SK-N-SH (cell line): ENCODE measurements at regions not wholly inside any gene's neighbourhood (a gene's known extent, or its start where the extent isn't known, plus 50 kb on each side); places are given as distances from the start of the nearest gene placed in this dataset.

Source experiments
- CTCF ChIA-PET: fragments of 300-600, 350-600 bp; formaldehyde crosslinking; extraction: SDS; loops from one replicate; lab custom pipeline; 2021; lab: Yijun Ruan, JAX
- POLR2A ChIA-PET: fragments of 350-600 bp; sonication (Branson Sonifier 250); formaldehyde crosslinking; extraction: SDS; loops from one replicate; lab custom pipeline; 2020; ENCODE audit warnings: antibody characterized with exemption, inconsistent platforms; lab: Yijun Ruan, JAX
- DNase-seq: peaks from one replicate; pipeline ENCODE4 v3.0.0; 2012
- H2AFZ ChIP-seq: fragments of 200-600 bp; sonication (generic); 2 replicates; pipeline ENCODE4 v1.8.1; 2016; ENCODE audit warnings: antibody characterized with exemption, mild to moderate bottlenecking, low read depth
- H3F3A ChIP-seq: fragments of 200-600 bp; sonication (generic); replicated peaks from 2 replicates; pipeline ENCODE3; 2016; ENCODE audit warnings: antibody characterized with exemption, mild to moderate bottlenecking; ENCODE audit not compliant: insufficient read depth
- H3K27ac ChIP-seq, 2 experiments: fragments of 200-500 bp in 1 of 2; fragments of 200-600 bp in 1 of 2; sonication (Bioruptor generic) in 1 of 2; sonication (generic), shearing (Covaris generic) in 1 of 2; 2 replicates each; pipeline versions ENCODE4 v1.5.1 to v1.6.1; 2014 to 2016; ENCODE audit warnings: low read depth in 2 of 2, inconsistent platforms in 1 of 2, low read length in 1 of 2, mild to moderate bottlenecking in 1 of 2, mixed read lengths in 1 of 2
- H3K27me3 ChIP-seq: fragments of 200-600 bp; sonication (generic), shearing (Covaris generic); 2 replicates; pipeline ENCODE4 v1.6.1; 2016; ENCODE audit warnings: mixed run types; ENCODE audit not compliant: insufficient read depth
- H3K36me3 ChIP-seq, 2 experiments: fragments of 200-500 bp in 1 of 2; fragments of 200-600 bp in 1 of 2; sonication (Bioruptor generic) in 1 of 2; sonication (generic) in 1 of 2; replicated peaks in 1 of 2; 2 replicates each; pipeline versions ENCODE3 to v1.5.1; 2014 to 2016; ENCODE audit warnings: low read length in 1 of 2, mild to moderate bottlenecking in 1 of 2; ENCODE audit not compliant: insufficient read depth in 2 of 2, control insufficient read depth in 1 of 2
- H3K4me1 ChIP-seq, 2 experiments: fragments of 200-500 bp in 1 of 2; fragments of 200-600 bp in 1 of 2; sonication (Bioruptor generic) in 1 of 2; sonication (generic), shearing (Covaris generic) in 1 of 2; 2 replicates each; pipeline versions ENCODE4 v1.5.1 to v1.6.1; 2014 to 2016; ENCODE audit warnings: low read depth in 1 of 2, low read length in 1 of 2, mixed run types in 1 of 2; ENCODE audit not compliant: insufficient read depth in 2 of 2, control insufficient read depth in 1 of 2
- H3K4me2 ChIP-seq: fragments of 200-600 bp; sonication (generic), shearing (Covaris generic); 2 replicates; pipeline ENCODE4 v1.6.1; 2017; ENCODE audit warnings: mixed run types
- H3K4me3 ChIP-seq, 2 experiments: fragments of 200-500 bp in 1 of 2; fragments of 200-600 bp in 1 of 2; sonication (Bioruptor generic) in 1 of 2; sonication (generic), shearing (Covaris generic) in 1 of 2; 2 replicates each; pipeline versions ENCODE4 v1.5.1 to v1.8.1; 2014 to 2016; ENCODE audit warnings: low read depth in 2 of 2, inconsistent platforms in 1 of 2, low read length in 1 of 2, mild to moderate bottlenecking in 1 of 2, mixed read lengths in 1 of 2, moderate library complexity in 1 of 2
- H3K79me2 ChIP-seq: fragments of 200-600 bp; sonication (generic); 2 replicates; pipeline ENCODE4 v1.8.1; 2017; ENCODE audit warnings: mild to moderate bottlenecking; ENCODE audit not compliant: insufficient read depth
- H3K9ac ChIP-seq: fragments of 200-600 bp; sonication (generic); 2 replicates; pipeline ENCODE4 v1.6.1; 2017; ENCODE audit warnings: mixed run types
- H3K9me2 ChIP-seq: fragments of 200-600 bp; sonication (generic); 2 replicates; pipeline ENCODE4 v1.6.1; 2017; ENCODE audit warnings: mixed run types
- H3K9me3 ChIP-seq: fragments of 200-600 bp; sonication (generic); 2 replicates; pipeline ENCODE4 v1.6.1; 2017; ENCODE audit warnings: mixed run types, mild to moderate bottlenecking, moderate library complexity
- H4K20me1 ChIP-seq: fragments of 200-600 bp; sonication (generic); 2 replicates; pipeline ENCODE4 v1.6.1; 2017; ENCODE audit warnings: mild to moderate bottlenecking, mixed run types; ENCODE audit not compliant: insufficient read depth
- CHD2 ChIP-seq: fragments of 150-350 bp; IDR thresholded peaks from 2 replicates; pipeline ENCODE4 v1.6.1; 2018; ENCODE audit warnings: low read length; ENCODE audit not compliant: partially characterized antibody
- ELF1 ChIP-seq: IDR thresholded peaks from 2 replicates; pipeline ENCODE4 v1.4.0; 2012
- EP300 ChIP-seq, 2 experiments: IDR thresholded peaks; 2 replicates each; pipeline versions ENCODE4 v1.4.0 to v1.6.1; 2012; ENCODE audit warnings: borderline replicate concordance in 1 of 2, low read depth in 1 of 2, low read length in 1 of 2
- EZH2phosphoT487 ChIP-seq: fragments of 200-600 bp; sonication (generic); IDR thresholded peaks from 2 replicates; pipeline ENCODE4 v1.6.1; 2017; ENCODE audit warnings: low read depth, mixed run types, mild to moderate bottlenecking, antibody characterized with exemption, moderate library complexity, borderline replicate concordance
- FOXM1 ChIP-seq: IDR thresholded peaks from 2 replicates; pipeline ENCODE4 v1.4.0; 2012; ENCODE audit warnings: low read depth, mild to moderate bottlenecking
- GABPA ChIP-seq: IDR thresholded peaks from 2 replicates; pipeline ENCODE4 v1.4.0; 2012; ENCODE audit warnings: low read depth, mild to moderate bottlenecking
- GATA2 ChIP-seq: sonication (generic); formaldehyde crosslinking; IDR thresholded peaks from 2 replicates; pipeline ENCODE4 v1.5.0; 2020; ENCODE audit warnings: mild to moderate bottlenecking, missing genetic modification reagents
- JUND ChIP-seq: IDR thresholded peaks from 2 replicates; pipeline ENCODE4 v1.4.0; 2012
- MEF2A ChIP-seq: IDR thresholded peaks from 2 replicates; pipeline ENCODE4 v1.4.0; 2012; ENCODE audit warnings: low read depth, borderline replicate concordance
- MXI1 ChIP-seq: IDR thresholded peaks from 2 replicates; pipeline ENCODE4 v1.6.1; 2012; ENCODE audit warnings: mild to moderate bottlenecking, low read depth, low read length, improper control_type of control experiment
- NRF1 ChIP-seq: IDR thresholded peaks from 2 replicates; pipeline ENCODE4 v1.6.1; 2012; ENCODE audit warnings: low read depth, mild to moderate bottlenecking, low read length
- POLR2AphosphoS5 ChIP-seq: IDR thresholded peaks from 2 replicates; pipeline ENCODE4 v1.6.1; 2012; ENCODE audit warnings: low read depth, low read length
- RAD21 ChIP-seq: IDR thresholded peaks from 2 replicates; pipeline ENCODE4 v1.6.1; 2012; ENCODE audit warnings: mild to moderate bottlenecking, low read length
- RCOR1 ChIP-seq: fragments of 150-350 bp; IDR thresholded peaks from 2 replicates; pipeline ENCODE4 v1.6.1; 2017; ENCODE audit warnings: antibody characterized with exemption, low read length
- RFX5 ChIP-seq: IDR thresholded peaks from 2 replicates; pipeline ENCODE4 v1.6.1; 2012; ENCODE audit warnings: mild to moderate bottlenecking, improper control_type of control experiment, low read length
- RXRA ChIP-seq: IDR thresholded peaks from 2 replicates; pipeline ENCODE4 v1.4.0; 2012; ENCODE audit warnings: low read depth, mild to moderate bottlenecking, borderline replicate concordance
- SIN3A ChIP-seq: IDR thresholded peaks from 2 replicates; pipeline ENCODE4 v1.6.1; 2012; ENCODE audit warnings: low read depth, mild to moderate bottlenecking, low read length, moderate library complexity, borderline replicate concordance
- SMC3 ChIP-seq: IDR thresholded peaks from 2 replicates; pipeline ENCODE4 v1.6.1; 2012; ENCODE audit warnings: low read depth, low read length, improper control_type of control experiment
- TAF1 ChIP-seq: IDR thresholded peaks from 2 replicates; pipeline ENCODE4 v1.6.1; 2012; ENCODE audit warnings: low read depth, mild to moderate bottlenecking, low read length, moderate library complexity, borderline replicate concordance
- TCF12 ChIP-seq: IDR thresholded peaks from 2 replicates; pipeline ENCODE4 v1.4.0; 2012
- whole genome bisulfite sequencing: methylation state at CpG from one replicate; pipeline ENCODE4 v1.1.6; 2017; ENCODE audit warnings: low lambda C conversion rate; 5-methylcytosine and 5-hydroxymethylcytosine counted together
- TF ChIP-seq, protein P1 (sequence below): IDR thresholded peaks from 2 replicates; pipeline ENCODE4 v1.6.1; 2012; ENCODE audit warnings: mild to moderate bottlenecking, low read depth, low read length, moderate library complexity
- TF ChIP-seq, protein P2 (sequence below): fragments of 150-350 bp; IDR thresholded peaks from 2 replicates; pipeline ENCODE4 v1.6.1; 2017; ENCODE audit warnings: antibody characterized with exemption, low read length, low read depth, borderline replicate concordance
- TF ChIP-seq, protein P3 (sequence below): IDR thresholded peaks from 2 replicates; pipeline ENCODE4 v1.4.0; 2012; ENCODE audit warnings: low read depth, borderline replicate concordance
- TF ChIP-seq, protein P4 (sequence below): IDR thresholded peaks from 2 replicates; pipeline ENCODE4 v1.4.0; 2012; ENCODE audit warnings: low read depth

DNA sequence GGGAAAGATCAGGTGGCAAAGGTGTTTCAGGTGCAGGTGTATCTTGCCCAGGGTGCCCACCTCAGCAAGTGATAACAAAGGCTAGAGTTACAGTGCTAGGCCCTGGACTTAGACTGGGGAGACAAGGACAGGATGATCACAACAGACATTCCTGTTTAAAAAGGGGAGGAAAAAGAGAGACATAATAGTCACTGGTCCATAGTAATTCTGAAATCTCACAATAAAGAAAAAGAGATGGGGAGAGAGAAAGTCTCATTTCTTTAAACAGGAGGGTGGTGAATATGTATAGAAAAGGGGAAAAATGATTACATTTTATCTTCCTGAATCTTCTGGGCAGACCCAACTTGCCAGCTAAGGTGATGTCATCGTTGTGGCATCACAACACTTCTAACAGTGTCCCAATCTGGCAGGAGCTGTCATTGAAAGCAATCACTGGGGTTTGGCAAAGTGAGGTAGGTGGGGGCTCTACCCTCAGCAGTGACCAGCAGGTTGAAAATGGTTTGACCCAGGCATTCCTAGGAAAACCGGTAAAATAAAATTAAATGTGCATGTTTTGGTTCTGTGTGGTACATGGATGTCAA, 99.5 kb downstream of the ZNF621 start:
- no peak overlapping the region for H3K27ac ChIP-seq
- 18% methylated on average over 2 of the region's 2 CpGs for whole genome bisulfite sequencing
- POLR2A ChIA-PET, result no interaction called here

DNA sequence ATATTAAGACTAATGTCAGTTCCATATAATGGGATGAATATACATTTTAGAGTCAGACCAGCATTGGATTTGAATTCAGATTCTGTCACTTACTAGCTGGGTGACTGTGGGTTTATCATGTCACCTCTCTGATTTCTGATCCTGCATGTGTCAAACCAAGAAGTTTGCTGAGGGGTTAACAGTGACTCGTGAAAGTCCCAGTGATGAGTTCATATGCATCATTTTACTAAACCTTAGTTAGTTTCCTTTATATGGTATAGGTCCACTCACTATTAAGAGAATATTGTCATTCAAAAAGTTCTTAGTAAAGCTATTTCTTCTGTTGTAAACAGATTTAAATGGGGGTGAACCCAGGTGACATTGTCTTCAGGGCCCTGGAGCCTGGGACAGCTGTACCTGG, 102.3 kb downstream of the ZNF621 start:
- 7% methylated on average over 1 of the region's 1 CpG for WGBS
- no peak overlapping the region for H3K9ac ChIP-seq
- H3K4me3 ChIP-seq, result no peak overlapping the region
- H2AFZ ChIP-seq, result no peak overlapping the region
- H3F3A ChIP-seq, result no peaks in the 10 kb centered on the region
- H3K9me3 ChIP-seq, result no peaks in the 10 kb centered on the region
- ChIA-PET POLR2A (no interaction called here), CTCF (no interaction called here)
- H3K4me2 ChIP-seq, result no peak overlapping the region
- no peaks in the 10 kb centered on the region for H3K27me3 ChIP-seq
- H4K20me1 ChIP-seq, result no peaks in the 10 kb centered on the region
- no peaks in the 10 kb centered on the region for H3K9me2 ChIP-seq
- no peaks in the 10 kb centered on the region for H3K79me2 ChIP-seq
- no peaks in the 10 kb centered on the region for H3K4me1 ChIP-seq
- no peak for DNase-seq
- H3K36me3 ChIP-seq, result no peaks in the 10 kb centered on the region
- no peak overlapping the region for H3K27ac ChIP-seq
- TF ChIP-seq NRF1, result no peak
- no peak for TF ChIP-seq CHD2
- no peak for TF ChIP-seq JUND
- no peak for TF ChIP-seq MEF2A
- TF ChIP-seq, protein P1, sequence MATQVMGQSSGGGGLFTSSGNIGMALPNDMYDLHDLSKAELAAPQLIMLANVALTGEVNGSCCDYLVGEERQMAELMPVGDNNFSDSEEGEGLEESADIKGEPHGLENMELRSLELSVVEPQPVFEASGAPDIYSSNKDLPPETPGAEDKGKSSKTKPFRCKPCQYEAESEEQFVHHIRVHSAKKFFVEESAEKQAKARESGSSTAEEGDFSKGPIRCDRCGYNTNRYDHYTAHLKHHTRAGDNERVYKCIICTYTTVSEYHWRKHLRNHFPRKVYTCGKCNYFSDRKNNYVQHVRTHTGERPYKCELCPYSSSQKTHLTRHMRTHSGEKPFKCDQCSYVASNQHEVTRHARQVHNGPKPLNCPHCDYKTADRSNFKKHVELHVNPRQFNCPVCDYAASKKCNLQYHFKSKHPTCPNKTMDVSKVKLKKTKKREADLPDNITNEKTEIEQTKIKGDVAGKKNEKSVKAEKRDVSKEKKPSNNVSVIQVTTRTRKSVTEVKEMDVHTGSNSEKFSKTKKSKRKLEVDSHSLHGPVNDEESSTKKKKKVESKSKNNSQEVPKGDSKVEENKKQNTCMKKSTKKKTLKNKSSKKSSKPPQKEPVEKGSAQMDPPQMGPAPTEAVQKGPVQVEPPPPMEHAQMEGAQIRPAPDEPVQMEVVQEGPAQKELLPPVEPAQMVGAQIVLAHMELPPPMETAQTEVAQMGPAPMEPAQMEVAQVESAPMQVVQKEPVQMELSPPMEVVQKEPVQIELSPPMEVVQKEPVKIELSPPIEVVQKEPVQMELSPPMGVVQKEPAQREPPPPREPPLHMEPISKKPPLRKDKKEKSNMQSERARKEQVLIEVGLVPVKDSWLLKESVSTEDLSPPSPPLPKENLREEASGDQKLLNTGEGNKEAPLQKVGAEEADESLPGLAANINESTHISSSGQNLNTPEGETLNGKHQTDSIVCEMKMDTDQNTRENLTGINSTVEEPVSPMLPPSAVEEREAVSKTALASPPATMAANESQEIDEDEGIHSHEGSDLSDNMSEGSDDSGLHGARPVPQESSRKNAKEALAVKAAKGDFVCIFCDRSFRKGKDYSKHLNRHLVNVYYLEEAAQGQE, result no peak
- TF ChIP-seq EZH2phosphoT487, result no peak
- no peak for TF ChIP-seq SIN3A
- TF ChIP-seq, protein P2, sequence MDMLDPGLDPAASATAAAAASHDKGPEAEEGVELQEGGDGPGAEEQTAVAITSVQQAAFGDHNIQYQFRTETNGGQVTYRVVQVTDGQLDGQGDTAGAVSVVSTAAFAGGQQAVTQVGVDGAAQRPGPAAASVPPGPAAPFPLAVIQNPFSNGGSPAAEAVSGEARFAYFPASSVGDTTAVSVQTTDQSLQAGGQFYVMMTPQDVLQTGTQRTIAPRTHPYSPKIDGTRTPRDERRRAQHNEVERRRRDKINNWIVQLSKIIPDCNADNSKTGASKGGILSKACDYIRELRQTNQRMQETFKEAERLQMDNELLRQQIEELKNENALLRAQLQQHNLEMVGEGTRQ, result no peak
- TF ChIP-seq, protein P3, sequence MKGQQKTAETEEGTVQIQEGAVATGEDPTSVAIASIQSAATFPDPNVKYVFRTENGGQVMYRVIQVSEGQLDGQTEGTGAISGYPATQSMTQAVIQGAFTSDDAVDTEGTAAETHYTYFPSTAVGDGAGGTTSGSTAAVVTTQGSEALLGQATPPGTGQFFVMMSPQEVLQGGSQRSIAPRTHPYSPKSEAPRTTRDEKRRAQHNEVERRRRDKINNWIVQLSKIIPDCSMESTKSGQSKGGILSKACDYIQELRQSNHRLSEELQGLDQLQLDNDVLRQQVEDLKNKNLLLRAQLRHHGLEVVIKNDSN, result no peak
- no peak for TF ChIP-seq MXI1
- TF ChIP-seq EP300 (IDR thresholded peaks at IDR 0.05; ENCODE audit: borderline replicate concordance in 1 of 2, low read depth in 1 of 2, low read length in 1 of 2), result no peak
- TF ChIP-seq RFX5, result no peak

More for the DNA sequence above, 99.5 kb downstream of the ZNF621 start:
- CTCF ChIA-PET, result no interaction called here
- no peak for DNase-seq
- H3K36me3 ChIP-seq, result no peaks in the 10 kb centered on the region
- H3K79me2 ChIP-seq, result no peaks in the 10 kb centered on the region
- no peaks in the 10 kb centered on the region; a peak in 1 of 4 replicates for H3K4me1 ChIP-seq
- H3K4me3 ChIP-seq, result no peak overlapping the region
- TF ChIP-seq ELF1 (no peak), NRF1 (no peak), GABPA (no peak), MXI1 (no peak), FOXM1 (no peak), SMC3 (no peak), EZH2phosphoT487 (no peak), POLR2AphosphoS5 (no peak), RXRA (no peak), TCF12 (no peak), GATA2 (CRISPR knock-in tag) (no peak), RAD21 (no peak), TAF1 (no peak), RCOR1 (no peak), JUND (no peak)
- TF ChIP-seq, protein P2, result no peak
- TF ChIP-seq, protein P4, sequence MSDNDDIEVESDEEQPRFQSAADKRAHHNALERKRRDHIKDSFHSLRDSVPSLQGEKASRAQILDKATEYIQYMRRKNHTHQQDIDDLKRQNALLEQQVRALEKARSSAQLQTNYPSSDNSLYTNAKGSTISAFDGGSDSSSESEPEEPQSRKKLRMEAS, result no peak
- H3K9me2 ChIP-seq, result no peaks in the 10 kb centered on the region
- no peaks in the 10 kb centered on the region for H3K9me3 ChIP-seq
- H3K4me2 ChIP-seq, result no peak overlapping the region
- no peaks in the 10 kb centered on the region for H3K27me3 ChIP-seq
- no peak overlapping the region for H3K9ac ChIP-seq
- no peaks in the 10 kb centered on the region for H3F3A ChIP-seq
- H4K20me1 ChIP-seq, result no peaks in the 10 kb centered on the region
- H2AFZ ChIP-seq, result no peak overlapping the region
